Panc1 (cell line): ENCODE measurements at regions not wholly inside any gene's neighbourhood (a gene's known extent, or its start where the extent isn't known, plus 50 kb on each side); places are given as distances from the start of the nearest gene placed in this dataset.

Experiments
- ATAC-seq: fragments of 200-7000 bp; cut with Tn5 transposase; 2 replicates; pipeline ENCODE4 v1.9.1; 2020; ENCODE audit warnings: mild to moderate bottlenecking, moderate library complexity
- BruUV-seq: library from RNA; stranded (reverse); fragments of 400-500 nt; replicated peaks from 2 replicates; lab custom pipeline; 2021; lab: Mats Ljungman, UMichigan
- CTCF ChIA-PET: fragments of 300-600 bp; sonication (Branson Sonifier 250); formaldehyde crosslinking; loops from one replicate; lab custom pipeline; 2022; ENCODE audit warnings: antibody characterized with exemption; lab: Charles Lee
- POLR2A ChIA-PET: fragments of 300-600 bp; sonication (Branson Sonifier 250); formaldehyde crosslinking; loops from one replicate; lab custom pipeline; 2022; ENCODE audit warnings: antibody characterized with exemption; lab: Charles Lee
- DNase-seq: peaks from one replicate; pipeline ENCODE4 v3.0.0-alpha.2; 2010; ENCODE audit warnings: low read depth, low spot score
- H3K27ac ChIP-seq: 2 replicates; pipeline ENCODE4 v1.5.1; 2011; ENCODE audit warnings: mild to moderate bottlenecking, low read length, inconsistent platforms
- H3K27me3 ChIP-seq: fragments of 200-500 bp; sonication (Bioruptor generic); 2 replicates; pipeline ENCODE4 v1.6.0; 2014; ENCODE audit warnings: low read length, inconsistent platforms; ENCODE audit not compliant: control insufficient read depth, insufficient read depth
- H3K36me3 ChIP-seq: fragments of 200-500 bp; sonication (Bioruptor generic); 2 replicates; pipeline ENCODE4 v1.5.1; 2014; ENCODE audit warnings: inconsistent platforms, mild to moderate bottlenecking, low read length, moderate library complexity; ENCODE audit not compliant: control insufficient read depth, insufficient read depth
- H3K4me1 ChIP-seq: 2 replicates; pipeline ENCODE4 v1.5.1; 2011; ENCODE audit warnings: inconsistent platforms, mild to moderate bottlenecking, low read length, moderate library complexity; ENCODE audit not compliant: control insufficient read depth, insufficient read depth
- H3K4me3 ChIP-seq, 2 experiments: 2 replicates each; pipeline ENCODE4 v1.5.1; 2011 to 2012; ENCODE audit warnings: low read depth in 2 of 2, low read length in 2 of 2, mild to moderate bottlenecking in 2 of 2, inconsistent platforms in 1 of 2, moderate library complexity in 1 of 2
- H3K9me3 ChIP-seq: fragments of 200-500 bp; sonication (Bioruptor generic); 2 replicates; pipeline ENCODE4 v1.5.1; 2014; ENCODE audit warnings: low read depth, mild to moderate bottlenecking, inconsistent platforms, low read length, moderate library complexity; ENCODE audit not compliant: control insufficient read depth, insufficient read depth
- POLR2AphosphoS5 ChIP-seq: IDR thresholded peaks from 2 replicates; pipeline ENCODE4 v1.6.1; 2012; ENCODE audit warnings: mild to moderate bottlenecking, low read depth, low read length, moderate library complexity
- REST ChIP-seq, 2 experiments: IDR thresholded peaks; 2 replicates each; pipeline ENCODE4 v1.6.1; 2011 to 2012; ENCODE audit warnings: low read depth in 2 of 2, control low read depth in 1 of 2, low read length in 1 of 2, mild to moderate bottlenecking in 1 of 2, moderate library complexity in 1 of 2; ENCODE audit not compliant: insufficient read depth in 1 of 2
- SIN3A ChIP-seq: IDR thresholded peaks from 2 replicates; pipeline ENCODE4 v1.6.1; 2012; ENCODE audit warnings: low read depth, mild to moderate bottlenecking, low read length, moderate library complexity, borderline replicate concordance; ENCODE audit not compliant: insufficient read depth
- TCF7L2 ChIP-seq: IDR thresholded peaks from 2 replicates; pipeline ENCODE4 v1.6.1; 2011; ENCODE audit warnings: mild to moderate bottlenecking, low read depth, low read length, inconsistent platforms
- in situ Hi-C: cut with HindIII; loops from 2 replicates; pipeline ENCODE4 v1.10.0; 2016; ENCODE audit warnings: low sequenced_read_pairs, low pct_unique_long_range_greater_than_20kb
- intact Hi-C: fragments of 100-400 bp; cut with micrococcal nuclease; formaldehyde crosslinking; loops from one replicate; pipeline ENCODE4 v1.10.0; 2022; ENCODE audit not compliant: unreplicated experiment
- TF ChIP-seq, protein P1 (sequence below): fragments of 450-650 bp; IDR thresholded peaks from 2 replicates; pipeline ENCODE4 v1.5.1; 2017; ENCODE audit warnings: mild to moderate bottlenecking

DNA sequence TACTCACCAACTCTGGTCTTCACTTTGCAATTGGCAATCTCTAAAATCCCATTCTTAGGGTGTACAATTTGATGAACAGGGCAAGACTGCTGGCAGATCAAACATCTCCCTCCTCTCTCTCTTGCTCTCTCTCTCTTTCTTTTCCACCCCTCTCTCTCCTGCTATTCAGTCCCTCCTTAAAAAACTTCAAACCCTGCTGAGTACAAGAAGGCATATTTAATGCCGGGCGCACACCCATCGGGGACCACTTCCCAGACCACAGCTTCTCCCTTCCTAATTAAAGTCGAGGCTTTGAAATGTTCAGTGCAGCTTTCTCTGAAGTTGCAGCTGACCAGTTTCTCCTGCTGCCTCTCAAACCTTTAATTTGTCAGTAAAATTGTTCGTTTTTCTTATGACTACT lies 185.4 kb upstream of the CDH11 start:
- no peaks in the 10 kb centered on the region for H3K27me3 ChIP-seq
- no peak overlapping the region for H3K4me3 ChIP-seq
- H3K36me3 ChIP-seq: no peaks in the 10 kb centered on the region
- H3K9me3 ChIP-seq: no peaks in the 10 kb centered on the region
- TF ChIP-seq REST (IDR thresholded peaks at IDR 0.05; ENCODE audit: insufficient read depth in 1 of 2, low read depth in 2 of 2, low read length in 1 of 2) (no peak), SIN3A (no peak), TCF7L2 (no peak), POLR2AphosphoS5 (no peak)
- TF ChIP-seq, protein P1, sequence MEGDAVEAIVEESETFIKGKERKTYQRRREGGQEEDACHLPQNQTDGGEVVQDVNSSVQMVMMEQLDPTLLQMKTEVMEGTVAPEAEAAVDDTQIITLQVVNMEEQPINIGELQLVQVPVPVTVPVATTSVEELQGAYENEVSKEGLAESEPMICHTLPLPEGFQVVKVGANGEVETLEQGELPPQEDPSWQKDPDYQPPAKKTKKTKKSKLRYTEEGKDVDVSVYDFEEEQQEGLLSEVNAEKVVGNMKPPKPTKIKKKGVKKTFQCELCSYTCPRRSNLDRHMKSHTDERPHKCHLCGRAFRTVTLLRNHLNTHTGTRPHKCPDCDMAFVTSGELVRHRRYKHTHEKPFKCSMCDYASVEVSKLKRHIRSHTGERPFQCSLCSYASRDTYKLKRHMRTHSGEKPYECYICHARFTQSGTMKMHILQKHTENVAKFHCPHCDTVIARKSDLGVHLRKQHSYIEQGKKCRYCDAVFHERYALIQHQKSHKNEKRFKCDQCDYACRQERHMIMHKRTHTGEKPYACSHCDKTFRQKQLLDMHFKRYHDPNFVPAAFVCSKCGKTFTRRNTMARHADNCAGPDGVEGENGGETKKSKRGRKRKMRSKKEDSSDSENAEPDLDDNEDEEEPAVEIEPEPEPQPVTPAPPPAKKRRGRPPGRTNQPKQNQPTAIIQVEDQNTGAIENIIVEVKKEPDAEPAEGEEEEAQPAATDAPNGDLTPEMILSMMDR: no peak
- BruUV-seq: no TSS peak
- in situ Hi-C loops (no loop called here), intact Hi-C loops (no loop called here)
- DNase-seq: no peak
- POLR2A ChIA-PET: no interaction called here
- H3K4me1 ChIP-seq: no peaks in the 10 kb centered on the region
- no peak overlapping the region for H3K27ac ChIP-seq
- CTCF ChIA-PET: interaction anchor here (0.6 kb wide), 1 partner anchor 266 kb away, joined by 3 read pairs; no protein-coding TSS in a partner anchor
- ATAC-seq: no peak

DNA sequence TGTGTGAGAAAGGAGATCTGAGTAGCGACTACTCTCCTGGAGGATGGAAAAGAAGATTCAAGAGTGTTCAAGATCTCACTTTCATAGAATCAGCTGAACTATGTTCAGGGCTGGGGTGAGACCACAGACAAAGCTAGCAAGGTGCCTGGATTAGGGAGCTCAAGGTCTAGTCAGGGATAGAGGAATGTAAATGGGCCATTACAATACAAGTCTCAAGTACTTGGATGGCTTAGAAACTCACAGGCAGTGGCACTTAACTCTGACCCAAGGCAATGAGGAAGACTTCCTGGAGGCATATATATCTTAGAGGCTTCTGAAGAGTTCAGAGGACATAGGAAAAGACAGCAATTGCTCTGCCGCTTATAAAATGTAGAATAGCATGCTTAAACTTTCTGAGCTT lies 184.9 kb upstream of the CDH11 start:
- ATAC-seq: no peak
- intact Hi-C loops (no loop called here), in situ Hi-C loops (no loop called here)
- no peak for DNase-seq
- CTCF ChIA-PET: no interaction called here
- H3K36me3 ChIP-seq: no peaks in the 10 kb centered on the region
- no peaks in the 10 kb centered on the region for H3K4me1 ChIP-seq
- TF ChIP-seq REST (IDR thresholded peaks at IDR 0.05; ENCODE audit: insufficient read depth in 1 of 2, low read depth in 2 of 2, low read length in 1 of 2) (no peak), TCF7L2 (no peak), SIN3A (no peak), POLR2AphosphoS5 (no peak)
- TF ChIP-seq, protein P1: no peak
- BruUV-seq: no TSS peak
- H3K9me3 ChIP-seq: no peaks in the 10 kb centered on the region
- POLR2A ChIA-PET: no interaction called here
- no peak overlapping the region for H3K27ac ChIP-seq
- H3K27me3 ChIP-seq: no peaks in the 10 kb centered on the region
- no peak overlapping the region for H3K4me3 ChIP-seq
